Myocyte (in vitro differentiated cells): ENCODE measurements at regions not wholly inside any gene's neighbourhood (a gene's known extent, or its start where the extent isn't known, plus 50 kb on each side); places are given as distances from the start of the nearest gene placed in this dataset. TPM values are rescaled to one million over a fixed set of nuclear protein-coding genes. Genes with fewer than 3 reads are reported as not detected.

Experiments used
- DNase-seq: peaks from one replicate; pipeline ENCODE4 v3.0.0-alpha.2; 2012; ENCODE audit warnings: low read depth
- microRNA counts: library from miRNA; unstranded; fragments of <30 nt; microRNA quantifications from one replicate; lab custom pipeline; 2016
- microRNA-seq: library from miRNA; unstranded; fragments of <30 nt; microRNA quantifications from one replicate; pipeline ENCODE4, GENCODE V29; 2016

- DNase-seq = no peak
These were observed 60.1 kb upstream of the RUNX3 start for GRCh38 chr1:24990136-24990535.

GRCh38 chr1:24989082-24989481 is 59.0 kb upstream of the RUNX3 start:
- DNase-seq = no peak

- DNase-seq = no peak
These were observed 58.5 kb upstream of the RUNX3 start for GRCh38 chr1:24988558-24988912.

GRCh38 chr1:24987875-24988557 is 57.9 kb upstream of the RUNX3 start:
- DNase-seq = no peak

- no peak for DNase-seq
These were observed 57.3 kb upstream of the RUNX3 start for GRCh38 chr1:24987424-24987823.

- DNase-seq = no peak
These were observed 56.4 kb upstream of the RUNX3 start for GRCh38 chr1:24986372-24986965.

- no peak for DNase-seq
These were observed 55.7 kb upstream of the RUNX3 start for GRCh38 chr1:24985737-24986136.

- no peak for DNase-seq
These were observed 54.9 kb upstream of the RUNX3 start for GRCh38 chr1:24984800-24985522.

GRCh38 chr1:24984300-24984699 is 54.2 kb upstream of the RUNX3 start:
- DNase-seq = no peak

- no peak for DNase-seq
These were observed 53.1 kb upstream of the RUNX3 start for GRCh38 chr1:24983006-24983680.

- DNase-seq = no peak
These were observed 51.5 kb upstream of the RUNX3 start for GRCh38 chr1:24981631-24982005.

GRCh38 chr1:24980836-24981630 is 51.0 kb upstream of the RUNX3 start:
- no peak for DNase-seq

MicroRNAs encoded in the stretch of these regions (microRNA counts, 767-probe panel; counts per million panel counts)
- not detected for microRNA hsa-miR-4425 (lab: Ali Mortazavi, UCI)

Small RNA genes lying in the stretch of these regions (microRNA-seq; reads per million reads assigned to microRNA genes)
- gene MIR4425 = not detected
